ENCODE measurements at regions not wholly inside any gene's neighbourhood (a gene's known extent, or its start where the extent isn't known, plus 50 kb on each side); places are given as distances from the start of the nearest gene placed in this dataset.

- Histone ChIP-seq H3K36me3 (ENCODE audit: insufficient read depth, low read length) (no peaks in the 10 kb centered on the region), H3K27me3 (ENCODE audit: control insufficient read depth in 1 of 2, insufficient read depth in 2 of 2, low read length in 2 of 2) (no peaks in the 10 kb centered on the region), H3K9ac (ENCODE audit: low read length) (no peak overlapping the region), H3K4me3 (ENCODE audit: low read depth in 1 of 2, low read length in 2 of 2) (no peak overlapping the region), H3K4me1 (ENCODE audit: insufficient read depth, low read length) (no peaks in the 10 kb centered on the region), H3K9me3 (ENCODE audit: low read length) (no peaks in the 10 kb centered on the region), H3K27ac (ENCODE audit: low read depth, low read length) (no peak overlapping the region)
Measured at GRCh38 chr9:107717529-107718314, 228.2 kb upstream of the KLF4 start.

DNA sequence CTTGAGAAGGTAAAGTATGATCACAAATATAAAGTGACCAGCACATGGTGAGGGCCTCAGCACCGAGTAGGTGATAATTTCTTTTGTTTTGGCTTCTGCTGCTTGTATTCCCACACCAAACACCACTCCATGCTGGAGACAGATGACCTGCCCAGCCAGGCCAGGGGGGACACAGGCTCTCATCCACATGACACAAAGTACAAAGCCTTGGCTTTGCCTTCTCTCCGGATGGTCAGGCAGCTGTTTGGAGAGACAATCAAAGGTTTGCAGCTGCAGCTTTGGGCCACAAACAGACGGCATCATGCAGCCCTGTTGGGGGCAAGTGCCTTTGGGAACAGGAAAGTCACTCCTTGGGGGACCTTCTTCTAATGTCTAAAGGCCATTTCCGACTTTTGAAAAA, 226.2 kb upstream of the KLF4 start:
- no peaks in the 10 kb centered on the region for H3K27me3 ChIP-seq (ENCODE audit: control insufficient read depth in 1 of 2, insufficient read depth in 2 of 2, low read length in 2 of 2)
- no peak overlapping the region for H3K4me3 ChIP-seq (ENCODE audit: low read depth in 1 of 2, low read length in 2 of 2)
- H3K36me3 ChIP-seq (ENCODE audit: insufficient read depth, low read length): no peaks in the 10 kb centered on the region
- peaks cover 6% of the 10 kb centered on the region for H3K4me1 ChIP-seq (ENCODE audit: insufficient read depth, low read length)
- no peaks in the 10 kb centered on the region for H3K9me3 ChIP-seq (ENCODE audit: low read length)
- H3K9ac ChIP-seq (ENCODE audit: low read length): no peak overlapping the region
- H3K27ac ChIP-seq (ENCODE audit: low read depth, low read length): no peak overlapping the region

DNA sequence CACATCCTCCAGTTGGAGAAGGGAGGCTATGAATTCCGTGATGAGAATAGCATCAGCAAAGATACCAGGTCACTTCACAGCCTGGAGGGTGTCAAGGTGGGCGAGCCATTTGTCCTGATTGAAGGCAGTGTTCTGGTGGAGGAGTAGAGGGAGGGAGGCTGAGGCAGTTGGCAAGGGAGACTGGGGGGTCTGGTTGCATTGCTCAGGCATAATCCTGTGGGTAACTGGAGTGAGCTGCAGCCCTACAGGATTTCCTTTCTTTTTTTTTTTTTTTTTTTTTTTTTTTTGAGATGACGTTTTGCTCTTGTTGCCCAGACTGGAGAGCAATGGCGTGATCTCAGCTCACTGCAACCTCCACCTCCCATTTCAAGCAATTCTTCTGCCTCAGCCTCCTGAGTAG, 223.9 kb upstream of the KLF4 start:
- Histone ChIP-seq H3K9ac (ENCODE audit: low read length) (no peak overlapping the region), H3K27ac (ENCODE audit: low read depth, low read length) (no peak overlapping the region), H3K4me3 (ENCODE audit: low read depth in 1 of 2, low read length in 2 of 2) (no peak overlapping the region), H3K9me3 (ENCODE audit: low read length) (no peaks in the 10 kb centered on the region), H3K4me1 (ENCODE audit: insufficient read depth, low read length) (peaks cover 6% of the 10 kb centered on the region), H3K27me3 (ENCODE audit: control insufficient read depth in 1 of 2, insufficient read depth in 2 of 2, low read length in 2 of 2) (no peaks in the 10 kb centered on the region), H3K36me3 (ENCODE audit: insufficient read depth, low read length) (no peaks in the 10 kb centered on the region)

DNA sequence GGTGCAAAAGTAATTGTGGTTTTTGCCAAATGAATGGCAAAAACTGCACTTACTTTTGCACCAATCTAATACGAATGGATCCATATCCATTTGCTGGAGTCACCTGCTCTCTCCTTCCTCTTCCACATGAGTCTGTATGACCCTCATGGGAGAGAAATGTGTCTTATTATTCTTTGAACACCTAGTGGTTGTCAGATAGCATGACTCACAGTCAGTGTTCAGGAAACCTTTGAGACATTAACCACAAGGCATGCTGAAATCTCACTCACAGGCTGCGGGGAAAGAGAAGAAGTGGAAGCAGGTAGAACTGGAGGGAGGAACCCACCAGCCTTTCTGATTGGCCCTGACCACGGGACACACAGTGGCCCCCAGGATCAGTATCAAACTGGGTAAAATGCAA, 222.8 kb upstream of the KLF4 start:
- H3K27me3 ChIP-seq (ENCODE audit: control insufficient read depth in 1 of 2, insufficient read depth in 2 of 2, low read length in 2 of 2): no peaks in the 10 kb centered on the region
- H3K36me3 ChIP-seq (ENCODE audit: insufficient read depth, low read length): no peaks in the 10 kb centered on the region
- no peaks in the 10 kb centered on the region for H3K9me3 ChIP-seq (ENCODE audit: low read length)
- no peak overlapping the region for H3K9ac ChIP-seq (ENCODE audit: low read length)
- no peak overlapping the region for H3K4me3 ChIP-seq (ENCODE audit: low read depth in 1 of 2, low read length in 2 of 2)
- H3K27ac ChIP-seq (ENCODE audit: low read depth, low read length): no peak overlapping the region
- H3K4me1 ChIP-seq (ENCODE audit: insufficient read depth, low read length): peaks cover 11% of the 10 kb centered on the region

- Histone ChIP-seq H3K27me3 (ENCODE audit: control insufficient read depth in 1 of 2, insufficient read depth in 2 of 2, low read length in 2 of 2) (no peaks in the 10 kb centered on the region), H3K9ac (ENCODE audit: low read length) (no peak overlapping the region), H3K4me3 (ENCODE audit: low read depth in 1 of 2, low read length in 2 of 2) (no peak overlapping the region), H3K36me3 (ENCODE audit: insufficient read depth, low read length) (no peaks in the 10 kb centered on the region), H3K9me3 (ENCODE audit: low read length) (no peaks in the 10 kb centered on the region), H3K4me1 (ENCODE audit: insufficient read depth, low read length) (peaks cover 11% of the 10 kb centered on the region), H3K27ac (ENCODE audit: low read depth, low read length) (no peak overlapping the region)
Measured at GRCh38 chr9:107711542-107711941, 222.0 kb upstream of the KLF4 start.

DNA sequence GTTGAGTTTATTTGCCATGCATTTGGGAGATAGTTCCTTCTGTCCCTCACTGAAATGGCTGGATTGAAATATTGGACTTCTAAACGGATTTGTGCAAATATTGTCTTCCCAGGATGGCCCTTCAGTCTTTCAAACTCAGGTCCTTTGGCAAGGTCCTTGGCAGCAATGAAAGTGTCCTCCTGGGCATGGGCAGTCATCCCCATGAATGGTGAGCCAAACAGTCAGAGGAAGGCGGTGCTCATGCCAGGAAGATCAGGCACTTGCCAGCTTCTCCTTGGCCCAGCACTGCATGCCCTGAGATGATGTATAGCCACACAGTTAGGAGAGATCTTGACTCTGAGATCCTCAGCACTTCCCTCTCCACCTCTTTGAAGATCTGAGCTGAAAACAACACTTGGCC, 221.4 kb upstream of the KLF4 start:
- Histone ChIP-seq H3K9me3 (ENCODE audit: low read length) (no peaks in the 10 kb centered on the region), H3K36me3 (ENCODE audit: insufficient read depth, low read length) (no peaks in the 10 kb centered on the region), H3K27ac (ENCODE audit: low read depth, low read length) (no peak overlapping the region), H3K9ac (ENCODE audit: low read length) (no peak overlapping the region), H3K4me3 (ENCODE audit: low read depth in 1 of 2, low read length in 2 of 2) (no peak overlapping the region), H3K27me3 (ENCODE audit: control insufficient read depth in 1 of 2, insufficient read depth in 2 of 2, low read length in 2 of 2) (no peaks in the 10 kb centered on the region), H3K4me1 (ENCODE audit: insufficient read depth, low read length) (peaks cover 11% of the 10 kb centered on the region)

GRCh38 chr9:107710546-107710945, 221.0 kb upstream of the KLF4 start:
- Histone ChIP-seq H3K4me3 (ENCODE audit: low read depth in 1 of 2, low read length in 2 of 2) (no peak overlapping the region), H3K27me3 (ENCODE audit: control insufficient read depth in 1 of 2, insufficient read depth in 2 of 2, low read length in 2 of 2) (no peaks in the 10 kb centered on the region), H3K36me3 (ENCODE audit: insufficient read depth, low read length) (no peaks in the 10 kb centered on the region), H3K27ac (ENCODE audit: low read depth, low read length) (no peak overlapping the region), H3K4me1 (ENCODE audit: insufficient read depth, low read length) (peaks cover 11% of the 10 kb centered on the region), H3K9me3 (ENCODE audit: low read length) (no peaks in the 10 kb centered on the region), H3K9ac (ENCODE audit: low read length) (no peak overlapping the region)

DNA sequence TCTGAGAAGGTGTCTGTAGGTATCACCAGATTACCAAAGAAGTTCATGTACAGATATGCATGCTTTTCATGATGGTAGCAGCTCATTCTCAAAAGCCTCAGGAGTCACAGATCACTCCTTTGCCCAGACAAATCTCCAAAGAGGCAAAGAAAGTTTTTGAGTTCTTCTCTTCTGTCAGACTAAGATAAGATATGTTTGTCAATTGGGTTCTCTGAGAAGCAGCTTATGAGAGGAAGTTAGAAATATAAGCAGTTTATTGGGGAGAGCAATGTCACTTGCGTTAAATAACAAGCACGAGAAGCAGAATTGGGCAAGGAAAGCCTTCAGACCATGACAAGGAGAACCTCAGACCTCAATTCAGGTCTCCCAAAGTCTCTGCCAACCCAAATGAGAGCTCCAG, 219.2 kb upstream of the KLF4 start:
- Histone ChIP-seq H3K36me3 (ENCODE audit: insufficient read depth, low read length) (no peaks in the 10 kb centered on the region), H3K27me3 (ENCODE audit: control insufficient read depth in 1 of 2, insufficient read depth in 2 of 2, low read length in 2 of 2) (no peaks in the 10 kb centered on the region), H3K9ac (ENCODE audit: low read length) (no peak overlapping the region), H3K27ac (ENCODE audit: low read depth, low read length) (no peak overlapping the region), H3K4me3 (ENCODE audit: low read depth in 1 of 2, low read length in 2 of 2) (no peak overlapping the region), H3K4me1 (ENCODE audit: insufficient read depth, low read length) (peaks cover 11% of the 10 kb centered on the region), H3K9me3 (ENCODE audit: low read length) (no peaks in the 10 kb centered on the region)

GRCh38 chr9:107707915-107708441, 218.4 kb upstream of the KLF4 start:
- Histone ChIP-seq H3K4me3 (ENCODE audit: low read depth in 1 of 2, low read length in 2 of 2) (no peak overlapping the region), H3K9me3 (ENCODE audit: low read length) (no peaks in the 10 kb centered on the region), H3K27ac (ENCODE audit: low read depth, low read length) (no peak overlapping the region), H3K36me3 (ENCODE audit: insufficient read depth, low read length) (no peaks in the 10 kb centered on the region), H3K27me3 (ENCODE audit: control insufficient read depth in 1 of 2, insufficient read depth in 2 of 2, low read length in 2 of 2) (no peaks in the 10 kb centered on the region), H3K9ac (ENCODE audit: low read length) (no peak overlapping the region), H3K4me1 (ENCODE audit: insufficient read depth, low read length) (peaks cover 11% of the 10 kb centered on the region)

- Histone ChIP-seq H3K36me3 (ENCODE audit: insufficient read depth, low read length) (no peaks in the 10 kb centered on the region), H3K4me3 (ENCODE audit: low read depth in 1 of 2, low read length in 2 of 2) (no peak overlapping the region), H3K27ac (ENCODE audit: low read depth, low read length) (no peak overlapping the region), H3K27me3 (ENCODE audit: control insufficient read depth in 1 of 2, insufficient read depth in 2 of 2, low read length in 2 of 2) (no peaks in the 10 kb centered on the region), H3K4me1 (ENCODE audit: insufficient read depth, low read length) (peaks cover 11% of the 10 kb centered on the region), H3K9ac (ENCODE audit: low read length) (no peak overlapping the region), H3K9me3 (ENCODE audit: low read length) (no peaks in the 10 kb centered on the region)
Measured at GRCh38 chr9:107707428-107707837, 217.9 kb upstream of the KLF4 start.

DNA sequence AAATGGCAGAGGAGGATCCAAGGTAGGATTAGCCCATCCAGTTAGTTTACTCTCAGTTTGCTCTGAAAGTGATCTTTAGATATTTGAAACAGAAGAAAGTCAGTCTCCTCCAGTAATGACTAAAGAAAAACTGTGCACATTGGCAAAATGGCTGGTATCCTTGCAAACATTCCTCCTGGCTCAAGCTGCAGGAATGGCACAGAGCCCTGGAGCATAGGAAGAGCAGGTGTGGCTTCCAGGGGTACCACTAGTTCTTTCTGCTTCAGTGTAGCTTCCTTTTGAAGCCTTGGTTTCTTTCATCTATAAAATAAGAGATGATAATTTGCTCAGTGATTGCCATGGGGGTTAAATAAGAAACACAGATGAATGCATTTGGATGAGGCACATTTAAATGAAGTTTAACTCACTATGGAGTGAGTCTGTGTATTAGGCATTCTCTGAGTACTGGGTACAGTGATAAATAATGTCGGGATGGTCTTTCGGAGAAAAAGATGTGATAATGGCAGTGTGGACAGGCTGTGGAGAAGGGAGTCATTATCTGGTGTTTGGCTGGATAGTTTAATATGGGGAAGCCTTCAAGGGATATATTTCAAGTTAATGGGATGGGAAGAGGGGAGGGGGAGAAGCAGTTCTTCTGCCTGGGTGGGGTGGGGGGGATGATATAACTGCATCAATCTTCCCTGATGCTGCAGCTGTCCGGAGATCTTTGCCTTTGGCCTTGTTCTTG, 217.3 kb upstream of the KLF4 start:
- Histone ChIP-seq H3K9me3 (ENCODE audit: low read length) (no peaks in the 10 kb centered on the region), H3K36me3 (ENCODE audit: insufficient read depth, low read length) (no peaks in the 10 kb centered on the region), H3K4me3 (ENCODE audit: low read depth in 1 of 2, low read length in 2 of 2) (no peak overlapping the region), H3K27ac (ENCODE audit: low read depth, low read length) (no peak overlapping the region), H3K4me1 (ENCODE audit: insufficient read depth, low read length) (peaks cover 10% of the 10 kb centered on the region), H3K27me3 (ENCODE audit: control insufficient read depth in 1 of 2, insufficient read depth in 2 of 2, low read length in 2 of 2) (no peaks in the 10 kb centered on the region), H3K9ac (ENCODE audit: low read length) (no peak overlapping the region)

All from muscle layer of colon (tissue), 2 donors.